ENCODE measurements at regions not wholly inside any gene's neighbourhood (a gene's known extent, or its start where the extent isn't known, plus 50 kb on each side); places are given as distances from the start of the nearest gene placed in this dataset.

DNA sequence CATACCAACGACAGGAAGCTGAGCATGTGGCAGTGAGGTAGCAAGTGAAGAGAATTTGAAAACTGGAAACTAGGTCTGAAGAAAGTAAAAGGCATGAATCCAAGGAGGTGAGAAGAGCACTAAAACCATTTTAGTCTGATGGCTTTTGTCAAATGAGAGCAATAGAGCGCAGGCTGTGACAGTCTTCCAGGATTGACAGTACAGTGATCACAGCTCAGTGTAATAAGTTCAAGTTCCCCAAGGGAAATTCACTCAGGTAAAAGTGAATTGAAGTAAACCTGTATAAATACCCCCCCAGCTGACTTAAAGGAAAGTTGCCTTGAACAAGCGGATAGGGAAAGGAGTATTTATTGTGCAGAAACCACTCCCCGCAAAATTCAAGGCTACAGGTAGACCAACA, 224.2 kb upstream of the CRBN start:
- no peaks in the 10 kb centered on the region for H3K4me1 Mint-ChIP-seq (ENCODE audit: low read depth, unreplicated experiment)
- H3K9me3 Mint-ChIP-seq (ENCODE audit: unreplicated experiment), result peaks cover 16% of the 10 kb centered on the region
- H3K9me3 ChIP-seq (ENCODE audit: insufficient read depth, low read depth, low read length), result peaks cover 5% of the 10 kb centered on the region
- DNase-seq (ENCODE audit: low read depth) (no peak), FAIRE-seq (no peak)
- H3K27ac ChIP-seq (ENCODE audit: low read depth, low read length), result no peak overlapping the region
- H2AFZ ChIP-seq (ENCODE audit: low read depth, low read length), result no peak overlapping the region
- H3K27ac Mint-ChIP-seq (ENCODE audit: unreplicated experiment), result no peak overlapping the region
- no peaks in the 10 kb centered on the region for H3K4me1 ChIP-seq (ENCODE audit: insufficient read depth, low read length)
- H3K4me3 Mint-ChIP-seq (ENCODE audit: unreplicated experiment), result no peak overlapping the region
- no peaks in the 10 kb centered on the region for H3K36me3 Mint-ChIP-seq (ENCODE audit: low read depth, unreplicated experiment)
- no peaks in the 10 kb centered on the region for H3K36me3 ChIP-seq (ENCODE audit: insufficient read depth, low read length)
- H3K79me2 ChIP-seq (ENCODE audit: insufficient read depth, low read length), result no peaks in the 10 kb centered on the region
- TF ChIP-seq, protein P1, sequence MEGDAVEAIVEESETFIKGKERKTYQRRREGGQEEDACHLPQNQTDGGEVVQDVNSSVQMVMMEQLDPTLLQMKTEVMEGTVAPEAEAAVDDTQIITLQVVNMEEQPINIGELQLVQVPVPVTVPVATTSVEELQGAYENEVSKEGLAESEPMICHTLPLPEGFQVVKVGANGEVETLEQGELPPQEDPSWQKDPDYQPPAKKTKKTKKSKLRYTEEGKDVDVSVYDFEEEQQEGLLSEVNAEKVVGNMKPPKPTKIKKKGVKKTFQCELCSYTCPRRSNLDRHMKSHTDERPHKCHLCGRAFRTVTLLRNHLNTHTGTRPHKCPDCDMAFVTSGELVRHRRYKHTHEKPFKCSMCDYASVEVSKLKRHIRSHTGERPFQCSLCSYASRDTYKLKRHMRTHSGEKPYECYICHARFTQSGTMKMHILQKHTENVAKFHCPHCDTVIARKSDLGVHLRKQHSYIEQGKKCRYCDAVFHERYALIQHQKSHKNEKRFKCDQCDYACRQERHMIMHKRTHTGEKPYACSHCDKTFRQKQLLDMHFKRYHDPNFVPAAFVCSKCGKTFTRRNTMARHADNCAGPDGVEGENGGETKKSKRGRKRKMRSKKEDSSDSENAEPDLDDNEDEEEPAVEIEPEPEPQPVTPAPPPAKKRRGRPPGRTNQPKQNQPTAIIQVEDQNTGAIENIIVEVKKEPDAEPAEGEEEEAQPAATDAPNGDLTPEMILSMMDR (IDR thresholded peaks at IDR 0.05; ENCODE audit: insufficient read depth, low read depth, low read length), result no peak
- no peak for TF ChIP-seq EZH2 (IDR thresholded peaks at IDR 0.05; ENCODE audit: insufficient read depth, low read length)
- no peaks in the 10 kb centered on the region for H3K27me3 ChIP-seq (ENCODE audit: insufficient read depth, low read length)
- no peaks in the 10 kb centered on the region for H3K27me3 Mint-ChIP-seq (ENCODE audit: low read depth, unreplicated experiment)
- H4K20me1 ChIP-seq (ENCODE audit: insufficient read depth, low read length), result no peaks in the 10 kb centered on the region
- no peak overlapping the region for H3K4me2 ChIP-seq (ENCODE audit: low read length)
- H3K4me3 ChIP-seq (ENCODE audit: insufficient read depth, low read depth, low read length), result no peak overlapping the region
- no peak overlapping the region for H3K9ac ChIP-seq (ENCODE audit: low read length)

DNA sequence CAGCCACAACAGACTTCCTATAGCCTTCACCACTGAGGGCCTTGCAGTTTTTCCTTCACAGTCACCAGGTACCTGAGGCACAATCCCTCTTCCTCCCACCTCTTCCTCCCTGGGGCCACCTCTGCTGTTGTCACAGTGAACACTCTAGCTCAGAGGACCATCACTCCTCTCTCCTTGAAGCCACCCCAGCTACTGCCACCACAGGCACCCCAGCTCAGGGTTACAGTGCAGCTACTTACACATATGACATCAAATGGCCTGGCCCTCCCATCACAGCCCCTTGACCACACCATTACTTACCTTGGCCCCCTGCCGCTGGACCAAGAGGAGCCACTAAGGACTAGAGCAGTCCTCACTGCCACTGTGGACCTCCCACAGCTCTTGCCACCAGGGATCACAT, 213.5 kb upstream of the CRBN start:
- TF ChIP-seq, protein P1 (IDR thresholded peaks at IDR 0.05; ENCODE audit: insufficient read depth, low read depth, low read length), result no peak
- TF ChIP-seq EZH2 (IDR thresholded peaks at IDR 0.05; ENCODE audit: insufficient read depth, low read length), result no peak
- H3K27me3 Mint-ChIP-seq (ENCODE audit: low read depth, unreplicated experiment), result no peaks in the 10 kb centered on the region
- no peaks in the 10 kb centered on the region for H3K9me3 Mint-ChIP-seq (ENCODE audit: unreplicated experiment)
- H3K36me3 Mint-ChIP-seq (ENCODE audit: low read depth, unreplicated experiment), result no peaks in the 10 kb centered on the region
- no peak overlapping the region for H3K4me3 Mint-ChIP-seq (ENCODE audit: unreplicated experiment)
- no peak overlapping the region for H3K27ac ChIP-seq (ENCODE audit: low read depth, low read length)
- no peaks in the 10 kb centered on the region for H3K36me3 ChIP-seq (ENCODE audit: insufficient read depth, low read length)
- no peaks in the 10 kb centered on the region for H3K9me3 ChIP-seq (ENCODE audit: insufficient read depth, low read depth, low read length)
- no peaks in the 10 kb centered on the region for H3K79me2 ChIP-seq (ENCODE audit: insufficient read depth, low read length)
- no peak overlapping the region for H3K4me2 ChIP-seq (ENCODE audit: low read length)
- H3K4me1 Mint-ChIP-seq (ENCODE audit: low read depth, unreplicated experiment), result no peaks in the 10 kb centered on the region
- H3K27ac Mint-ChIP-seq (ENCODE audit: unreplicated experiment), result no peak overlapping the region
- H4K20me1 ChIP-seq (ENCODE audit: insufficient read depth, low read length), result no peaks in the 10 kb centered on the region
- DNase-seq (ENCODE audit: low read depth) (no peak), FAIRE-seq (no peak)
- H3K4me1 ChIP-seq (ENCODE audit: insufficient read depth, low read length), result no peaks in the 10 kb centered on the region
- no peak overlapping the region for H3K9ac ChIP-seq (ENCODE audit: low read length)
- no peak overlapping the region for H2AFZ ChIP-seq (ENCODE audit: low read depth, low read length)
- H3K27me3 ChIP-seq (ENCODE audit: insufficient read depth, low read length), result no peaks in the 10 kb centered on the region
- no peak overlapping the region for H3K4me3 ChIP-seq (ENCODE audit: insufficient read depth, low read depth, low read length)

DNA sequence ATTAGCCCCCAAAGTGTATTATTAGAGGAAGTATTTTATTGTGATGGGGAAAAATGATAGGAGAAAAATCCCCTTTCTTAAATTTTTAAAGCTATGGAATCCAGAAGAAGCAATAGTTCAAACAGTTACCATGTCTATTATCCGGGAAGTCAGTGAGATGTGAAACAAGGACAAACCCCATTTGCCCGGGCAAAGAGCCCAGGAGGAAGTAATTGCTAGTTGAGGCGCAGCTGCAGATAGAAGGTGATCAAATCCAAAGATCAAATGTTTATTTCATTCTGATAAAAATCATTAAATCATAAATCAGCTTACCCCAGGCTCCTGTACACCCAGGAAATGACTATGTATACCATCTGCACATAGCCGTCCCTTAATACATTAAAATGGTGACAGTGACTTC, 204.0 kb upstream of the CRBN start:
- H3K79me2 ChIP-seq (ENCODE audit: insufficient read depth, low read length), result no peaks in the 10 kb centered on the region
- H3K36me3 Mint-ChIP-seq (ENCODE audit: low read depth, unreplicated experiment), result no peaks in the 10 kb centered on the region
- H3K27me3 Mint-ChIP-seq (ENCODE audit: low read depth, unreplicated experiment), result no peaks in the 10 kb centered on the region
- no peaks in the 10 kb centered on the region for H4K20me1 ChIP-seq (ENCODE audit: insufficient read depth, low read length)
- H3K4me3 ChIP-seq (ENCODE audit: insufficient read depth, low read depth, low read length), result no peak overlapping the region
- no peak overlapping the region for H3K4me2 ChIP-seq (ENCODE audit: low read length)
- H3K9ac ChIP-seq (ENCODE audit: low read length), result no peak overlapping the region
- no peak for TF ChIP-seq EZH2 (IDR thresholded peaks at IDR 0.05; ENCODE audit: insufficient read depth, low read length)
- TF ChIP-seq, protein P1 (IDR thresholded peaks at IDR 0.05; ENCODE audit: insufficient read depth, low read depth, low read length), result no peak
- H3K27ac Mint-ChIP-seq (ENCODE audit: unreplicated experiment), result no peak overlapping the region
- no peak overlapping the region for H2AFZ ChIP-seq (ENCODE audit: low read depth, low read length)
- no peak overlapping the region for H3K27ac ChIP-seq (ENCODE audit: low read depth, low read length)
- no peak for FAIRE-seq
- no peaks in the 10 kb centered on the region for H3K9me3 ChIP-seq (ENCODE audit: insufficient read depth, low read depth, low read length)
- H3K27me3 ChIP-seq (ENCODE audit: insufficient read depth, low read length), result no peaks in the 10 kb centered on the region
- no peak for DNase-seq (ENCODE audit: low read depth)
- no peaks in the 10 kb centered on the region for H3K4me1 Mint-ChIP-seq (ENCODE audit: low read depth, unreplicated experiment)
- no peak overlapping the region for H3K4me3 Mint-ChIP-seq (ENCODE audit: unreplicated experiment)
- H3K4me1 ChIP-seq (ENCODE audit: insufficient read depth, low read length), result no peaks in the 10 kb centered on the region
- peaks cover 1% of the 10 kb centered on the region for H3K9me3 Mint-ChIP-seq (ENCODE audit: unreplicated experiment)
- no peaks in the 10 kb centered on the region for H3K36me3 ChIP-seq (ENCODE audit: insufficient read depth, low read length)
